ENCODE measurements at regions not wholly inside any gene's neighbourhood (a gene's known extent, or its start where the extent isn't known, plus 50 kb on each side); places are given as distances from the start of the nearest gene placed in this dataset.

GRCh38 chr12:24721191-24721590 is 227.7 kb downstream of the BCAT1 start:
- no peak for DNase-seq

GRCh38 chr12:24719293-24719721 is 229.6 kb downstream of the BCAT1 start:
- DNase-seq, result no peak

DNA sequence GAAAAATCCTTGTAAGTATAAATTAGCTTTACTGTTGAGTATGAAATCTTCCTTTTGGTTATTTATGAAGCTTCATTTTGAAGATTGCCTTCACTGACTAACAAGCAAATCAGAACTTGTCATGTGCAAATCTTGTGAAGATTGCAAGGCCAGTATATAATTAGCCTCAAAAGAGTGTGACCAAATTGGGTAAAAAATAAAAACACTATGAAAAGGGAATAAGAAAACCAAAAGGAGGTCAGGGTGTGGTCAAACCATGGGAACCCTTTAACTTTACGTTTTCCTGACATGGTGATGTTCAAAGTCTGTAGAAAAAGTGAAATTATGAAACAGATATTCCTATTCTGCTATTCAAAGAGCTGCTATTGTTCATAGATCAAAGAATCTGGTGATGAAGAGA is 230.3 kb downstream of the BCAT1 start:
- no peak for DNase-seq

DNA sequence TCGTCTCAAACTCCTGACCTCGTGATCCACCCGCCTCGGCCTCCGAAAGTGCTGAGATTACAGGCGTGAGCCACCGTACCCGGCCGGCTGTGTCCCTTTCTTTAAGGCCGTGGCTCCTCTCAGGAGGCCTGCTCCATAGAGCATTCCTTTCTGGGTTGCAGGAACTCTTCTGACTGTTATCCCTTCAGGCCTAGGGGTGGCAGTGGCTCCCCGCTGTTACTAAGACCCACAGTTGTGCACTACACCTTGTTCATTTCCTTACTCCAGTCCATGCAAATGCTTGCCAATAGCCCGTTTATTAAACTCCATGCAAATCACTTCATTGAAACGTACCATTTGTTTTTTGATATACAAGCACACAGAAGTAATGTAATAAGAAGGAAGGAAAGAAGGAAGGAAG is 234.7 kb downstream of the BCAT1 start:
- no peak for DNase-seq

- DNase-seq, result no peak
Observed at GRCh38 chr12:24711056-24712008, 237.6 kb downstream of the BCAT1 start.

- DNase-seq, result no peak
Observed at GRCh38 chr12:24709216-24709615, 239.7 kb downstream of the BCAT1 start.

DNA sequence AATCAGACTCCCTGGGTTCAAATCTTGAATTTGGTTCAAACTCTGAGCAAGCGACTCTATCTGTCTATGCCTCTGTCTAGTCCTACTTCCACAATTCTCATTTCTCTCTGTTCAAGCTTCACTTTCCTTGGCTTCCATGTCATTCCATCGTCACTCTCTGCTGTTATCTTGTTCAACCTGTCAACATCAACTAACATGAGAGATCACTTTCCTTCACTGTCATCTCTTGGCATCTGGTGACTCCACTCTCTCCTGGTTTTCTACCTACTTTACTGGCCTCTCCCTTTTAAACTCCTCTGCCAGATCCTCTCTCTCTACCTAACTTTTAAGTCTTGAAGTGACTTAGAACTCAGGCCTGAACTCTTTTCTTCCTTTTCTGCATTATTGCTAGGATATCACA is 240.2 kb downstream of the BCAT1 start:
- no peak for DNase-seq

DNA sequence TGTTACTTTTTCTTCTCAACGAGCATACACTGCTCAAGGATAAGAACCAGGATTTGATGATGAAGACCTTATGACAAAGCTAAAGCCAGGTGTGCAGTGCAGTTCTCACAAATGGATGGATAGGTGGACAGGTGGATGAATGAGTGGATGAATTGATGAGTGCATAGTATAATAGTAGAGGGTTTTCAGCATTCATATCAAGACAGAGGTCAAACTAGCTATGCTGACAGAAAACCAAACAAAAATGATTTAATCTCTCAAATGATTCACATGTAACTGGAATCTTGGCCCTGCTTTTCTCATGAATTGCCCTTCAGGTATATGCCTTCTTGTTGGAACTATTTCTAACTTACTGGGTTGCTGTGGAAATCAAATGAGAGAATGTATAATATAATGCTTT is 240.9 kb downstream of the BCAT1 start:
- no peak for DNase-seq

- DNase-seq, result no peak
Observed at GRCh38 chr12:24707334-24707733, 241.6 kb downstream of the BCAT1 start.

GRCh38 chr12:24705741-24706358 is 243.1 kb downstream of the BCAT1 start:
- no peak for DNase-seq

DNA sequence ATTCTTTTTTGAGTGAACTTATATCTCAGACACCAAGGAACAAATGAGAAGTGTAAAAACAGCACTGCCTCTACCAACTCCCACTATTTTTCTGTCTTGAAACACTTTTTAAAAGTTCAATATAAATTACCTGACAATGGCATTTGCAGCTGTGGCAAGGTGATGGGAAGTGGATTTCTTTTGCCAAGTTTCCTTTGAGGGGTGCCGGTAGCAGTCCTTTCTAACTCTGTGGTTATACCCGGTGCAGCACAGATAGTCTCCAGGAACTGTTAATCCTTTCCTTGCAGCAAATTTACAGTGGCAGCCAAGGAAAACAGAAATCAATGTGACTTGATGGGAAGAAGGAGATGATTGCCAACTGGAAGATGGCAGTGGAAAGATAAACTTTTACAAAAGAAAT is 243.7 kb downstream of the BCAT1 start:
- DNase-seq, result no peak

GRCh38 chr12:24701343-24701742 is 247.6 kb downstream of the BCAT1 start:
- no peak for DNase-seq

DNA sequence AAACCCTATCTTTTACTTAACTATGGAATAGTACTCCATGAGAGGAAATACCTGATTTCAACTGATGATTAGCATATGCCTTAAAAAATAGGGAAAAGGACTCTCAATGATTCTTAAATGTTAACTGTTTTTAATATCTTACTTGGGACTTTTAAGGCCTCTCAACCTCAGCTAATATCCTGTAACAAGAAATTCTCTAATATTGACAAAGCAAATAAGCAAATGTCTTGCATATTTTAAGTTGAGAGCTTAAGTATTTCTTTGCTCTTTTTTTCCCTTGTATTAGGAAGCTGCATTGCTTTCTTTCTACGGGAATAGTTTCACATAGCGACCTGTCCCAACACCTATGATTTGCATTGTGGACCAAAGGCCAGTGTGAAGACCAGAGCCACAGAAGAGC is 249.9 kb downstream of the BCAT1 start:
- no peak for DNase-seq

DNA sequence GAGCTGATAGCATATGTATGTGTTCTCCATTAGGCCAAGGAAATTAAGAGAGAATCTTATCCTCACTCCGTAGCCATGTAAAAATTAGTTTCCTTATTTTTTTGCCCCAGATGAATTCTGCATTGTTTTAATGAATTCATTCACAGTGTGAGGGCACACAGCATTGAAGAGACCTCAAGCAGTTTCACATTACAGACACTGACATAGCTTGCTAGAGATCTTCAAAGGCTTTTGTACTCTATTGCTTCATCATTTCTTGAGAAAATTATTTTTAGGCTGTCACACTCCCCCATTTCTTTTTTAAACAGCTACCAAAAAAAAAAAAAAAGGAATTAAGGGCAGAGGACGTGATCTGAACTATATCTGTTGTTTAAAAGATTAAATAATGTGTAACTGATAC is 251.1 kb downstream of the BCAT1 start:
- DNase-seq, result no peak

DNA sequence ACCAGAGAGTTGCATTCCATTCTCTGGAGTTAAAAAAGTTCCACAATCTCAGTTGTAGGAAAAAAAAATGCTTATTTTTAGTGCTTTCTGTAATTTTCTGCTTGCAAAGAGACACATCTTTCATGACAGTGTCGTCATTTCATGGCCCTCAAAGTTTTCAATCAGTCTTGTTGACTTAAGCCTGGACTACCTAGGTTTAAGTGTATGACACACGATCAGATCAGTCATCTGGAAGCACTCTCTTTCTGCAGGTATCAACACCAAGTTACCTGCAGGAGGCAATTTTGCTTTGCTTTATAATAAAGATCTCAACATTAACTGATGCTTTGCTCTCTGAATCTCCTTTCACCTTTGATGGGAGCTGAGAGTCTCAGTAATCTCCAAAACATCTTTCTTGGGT is 251.6 kb downstream of the BCAT1 start:
- DNase-seq, result no peak

GRCh38 chr12:24696800-24697199 is 252.1 kb downstream of the BCAT1 start:
- DNase-seq, result no peak

DNA sequence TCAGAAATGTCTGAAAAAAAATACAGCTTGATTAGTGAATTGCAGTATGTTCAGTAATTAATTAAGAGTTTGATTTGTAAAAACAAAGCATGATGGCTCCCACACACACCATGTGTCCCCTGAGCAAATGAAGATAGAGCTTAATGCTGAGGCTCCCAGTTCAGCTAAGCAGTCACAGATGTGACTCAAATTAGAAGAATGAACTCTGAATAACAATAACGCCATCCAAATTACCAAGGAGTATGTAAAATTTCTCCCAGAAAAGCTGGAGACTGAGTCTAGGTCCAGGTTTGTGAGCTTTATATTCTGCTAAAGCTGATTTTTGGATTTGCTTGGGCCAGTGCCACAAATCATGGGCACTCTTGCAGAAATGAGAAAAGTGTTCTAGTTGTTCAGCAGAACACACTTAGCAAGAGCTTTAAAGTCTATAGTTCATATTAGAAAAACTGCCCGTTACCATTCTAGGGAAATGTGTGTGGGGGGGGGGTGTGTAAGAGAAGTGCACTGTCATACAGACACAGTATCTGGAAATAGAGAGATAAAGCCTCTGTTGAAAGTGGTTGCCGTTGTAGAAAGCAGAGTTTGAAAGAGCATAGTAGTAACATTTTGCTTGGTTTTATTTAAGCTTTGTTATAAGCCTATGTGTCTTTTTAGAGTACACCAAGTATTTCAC is 253.1 kb downstream of the BCAT1 start:
- DNase-seq, result no peak

- DNase-seq, result no peak
Observed at GRCh38 chr12:24695103-24695502, 253.8 kb downstream of the BCAT1 start.

DNA sequence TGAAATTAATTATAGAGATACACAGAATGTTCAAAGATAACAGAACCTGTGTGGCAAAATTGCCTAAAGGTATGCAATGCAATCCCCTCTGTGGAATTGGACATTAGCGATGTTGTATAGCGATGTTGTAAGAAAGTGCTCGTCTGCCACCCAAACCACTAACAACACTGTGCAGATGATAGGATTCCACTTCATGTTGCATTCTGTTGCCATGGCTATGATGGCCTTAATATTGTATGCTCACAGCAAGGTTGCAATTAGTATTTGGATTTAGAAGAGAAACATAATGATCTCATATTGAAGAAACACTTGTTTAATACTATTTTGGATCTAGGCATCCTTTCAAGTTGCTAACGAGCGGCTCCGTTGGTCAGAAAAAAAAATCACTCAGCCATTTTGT is 260.3 kb downstream of the BCAT1 start:
- peak; percentile 5 for DNase-seq

DNA sequence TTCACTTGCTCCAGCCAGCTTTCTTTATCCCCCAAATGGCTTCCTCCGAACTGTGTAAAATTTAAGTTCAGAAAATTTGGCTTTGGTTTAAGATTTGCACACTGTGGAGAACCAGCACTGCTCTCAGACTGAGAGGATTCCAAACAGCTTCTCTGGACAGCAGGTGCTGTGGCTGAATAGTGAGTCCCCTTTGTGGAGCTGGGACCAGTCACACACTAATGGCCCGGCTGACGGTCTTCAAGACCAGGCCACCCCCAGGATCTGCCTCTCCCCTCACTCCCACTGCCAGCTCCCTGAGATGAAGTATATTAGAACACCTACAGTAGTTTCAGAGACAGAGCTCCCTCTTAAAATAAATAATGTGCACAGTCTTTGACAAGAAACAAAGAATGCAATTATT is 267.3 kb downstream of the BCAT1 start:
- no peak for DNase-seq

DNA sequence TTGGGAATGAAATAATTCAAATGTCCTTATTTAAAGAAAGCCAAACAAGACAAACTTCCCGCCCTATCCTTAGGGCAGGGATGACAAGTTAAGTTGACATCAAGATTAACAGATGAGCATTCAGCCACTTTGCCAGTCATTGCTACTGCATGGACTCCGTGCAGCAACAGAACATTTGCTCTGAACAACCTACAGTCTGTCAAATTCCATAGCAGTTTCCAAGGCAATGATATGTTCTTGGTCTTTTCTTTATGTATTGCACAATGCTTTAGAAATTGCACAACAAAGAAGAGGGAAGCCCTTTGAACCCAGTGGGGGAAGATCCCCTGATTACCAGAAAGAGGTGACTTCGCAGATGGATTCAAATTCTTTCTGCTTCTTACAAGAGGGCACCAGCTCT is 269.8 kb downstream of the BCAT1 start:
- no peak for DNase-seq

- no peak for DNase-seq
Observed at GRCh38 chr12:24678436-24678835, 270.5 kb downstream of the BCAT1 start.

DNA sequence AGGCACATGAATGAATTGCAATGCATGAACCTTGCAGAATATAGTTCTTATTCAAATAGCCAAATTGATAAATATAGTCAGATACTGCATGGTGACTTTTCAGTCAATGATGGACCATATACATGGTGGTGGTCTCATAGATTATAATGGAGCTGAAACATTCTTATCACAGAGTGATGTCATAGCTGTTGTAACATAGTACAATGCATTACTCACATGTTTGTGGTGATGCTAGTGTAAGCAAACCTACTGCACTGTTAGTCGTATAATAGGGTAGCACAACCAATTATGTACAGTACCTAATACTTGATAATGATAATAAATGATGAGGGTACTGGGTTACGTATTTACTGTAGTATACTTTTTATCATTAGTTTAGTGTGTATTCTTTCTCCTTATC is 280.3 kb downstream of the BCAT1 start:
- DNase-seq, result no peak
